ENCODE measurements at regions not wholly inside any gene's neighbourhood (a gene's known extent, or its start where the extent isn't known, plus 50 kb on each side); places are given as distances from the start of the nearest gene placed in this dataset.
"Not testable (repeated sequence)": the region's sequence is repeated elsewhere in the genome, so short reads cannot be mapped to it uniquely, and the experiment has no call there.

DNA sequence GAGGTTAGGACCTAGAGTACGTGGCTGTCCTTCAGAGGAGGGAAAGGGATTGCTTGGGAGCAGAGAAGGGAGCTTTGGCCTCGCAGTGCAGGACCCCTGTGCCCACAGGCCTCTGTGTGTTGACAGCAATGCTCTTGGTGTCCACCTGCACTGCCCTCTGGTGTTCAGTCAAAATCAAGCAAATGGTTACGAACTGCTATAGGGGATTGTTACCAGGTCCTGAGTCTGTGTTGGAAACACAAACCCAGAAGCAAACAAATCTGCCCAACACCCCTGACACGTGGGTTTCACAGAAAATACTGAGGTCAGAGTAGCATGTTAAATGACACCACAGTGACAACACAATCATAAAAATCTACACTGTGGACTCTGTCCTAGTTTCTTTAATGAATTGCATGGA, 473.0 kb downstream of the SPATA31A1 start:
- not testable (repeated sequence) for H3K4me1 Mint-ChIP-seq; H3K4me3 Mint-ChIP-seq; H3K36me3 Mint-ChIP-seq; H3K9me3 Mint-ChIP-seq; H3K27ac Mint-ChIP-seq; H3K27me3 Mint-ChIP-seq (ENCODE audit: low read depth in 3 of 3)
- peak in 1 of 3 donors; percentile 11 for DNase-seq

All from immature natural killer cell (primary cell).